ENCODE measurements at regions not wholly inside any gene's neighbourhood (a gene's known extent, or its start where the extent isn't known, plus 50 kb on each side); places are given as distances from the start of the nearest gene placed in this dataset.

GRCh38 chr13:73732350-73732749 is 401.9 kb downstream of the KLF12 start:
- no TSS peak for BruUV-seq (replicated peaks)
- Histone ChIP-seq H3K4me2 (ENCODE audit: low read length) (no peak overlapping the region), H3F3A (ENCODE audit: low read length, unreplicated experiment) (no peaks in the 10 kb centered on the region), H3K9me2 (replicated peaks; ENCODE audit: low read length) (no peaks in the 10 kb centered on the region), H3K27me3 (ENCODE audit: low read length) (no peaks in the 10 kb centered on the region), H3K4me1 (ENCODE audit: insufficient read depth, low read length) (no peaks in the 10 kb centered on the region), H3K9me3 (ENCODE audit: low read length) (no peaks in the 10 kb centered on the region), H2AFZ (ENCODE audit: low read length) (no peak overlapping the region), H3K27ac (ENCODE audit: low read length) (no peak overlapping the region), H4K20me1 (ENCODE audit: low read length) (no peaks in the 10 kb centered on the region), H3K36me3 (ENCODE audit: low read depth, low read length) (no peaks in the 10 kb centered on the region), H3K9ac (ENCODE audit: low read length) (no peak overlapping the region), H3K4me3 (ENCODE audit: low read length) (no peak overlapping the region), H3K79me2 (ENCODE audit: low read length) (no peaks in the 10 kb centered on the region)
- no peak for TF ChIP-seq CTCF (conservative IDR thresholded peaks at IDR 0.05; ENCODE audit: low read depth, low read length)
- TF ChIP-seq EZH2phosphoT487 (IDR thresholded peaks at IDR 0.05; ENCODE audit: borderline replicate concordance, low read length): no peak
- no peak for TF ChIP-seq EZH2 (IDR thresholded peaks at IDR 0.05; ENCODE audit: low read length, unreplicated experiment)
- intact Hi-C loops (cut with micrococcal nuclease): no loop called here
- CTCF ChIA-PET: no interaction called here
- POLR2A ChIA-PET (ENCODE audit: unreplicated experiment): no interaction called here
- DNase-seq: no peak
- no peak for ATAC-seq

GRCh38 chr13:73731564-73731963 is 402.6 kb downstream of the KLF12 start:
- intact Hi-C loops (cut with micrococcal nuclease): no loop called here
- TF ChIP-seq EZH2phosphoT487 (IDR thresholded peaks at IDR 0.05; ENCODE audit: borderline replicate concordance, low read length) (no peak), CTCF (conservative IDR thresholded peaks at IDR 0.05; ENCODE audit: low read depth, low read length) (no peak), EZH2 (IDR thresholded peaks at IDR 0.05; ENCODE audit: low read length, unreplicated experiment) (no peak)
- BruUV-seq (replicated peaks): no TSS peak
- CTCF ChIA-PET: no interaction called here
- Histone ChIP-seq H3K27ac (ENCODE audit: low read length) (no peak overlapping the region), H3K36me3 (ENCODE audit: low read depth, low read length) (no peaks in the 10 kb centered on the region), H3K4me2 (ENCODE audit: low read length) (no peak overlapping the region), H3K9me3 (ENCODE audit: low read length) (no peaks in the 10 kb centered on the region), H3K9me2 (replicated peaks; ENCODE audit: low read length) (no peaks in the 10 kb centered on the region), H3K4me3 (ENCODE audit: low read length) (no peak overlapping the region), H3F3A (ENCODE audit: low read length, unreplicated experiment) (no peaks in the 10 kb centered on the region), H3K79me2 (ENCODE audit: low read length) (no peaks in the 10 kb centered on the region), H3K27me3 (ENCODE audit: low read length) (no peaks in the 10 kb centered on the region), H3K9ac (ENCODE audit: low read length) (no peak overlapping the region), H4K20me1 (ENCODE audit: low read length) (no peaks in the 10 kb centered on the region), H2AFZ (ENCODE audit: low read length) (no peak overlapping the region), H3K4me1 (ENCODE audit: insufficient read depth, low read length) (no peaks in the 10 kb centered on the region)
- ATAC-seq: no peak
- DNase-seq: no peak
- POLR2A ChIA-PET (ENCODE audit: unreplicated experiment): interaction anchor here (0.7 kb wide), 1 partner anchor 1421 kb away, joined by 3 read pairs; no protein-coding TSS in a partner anchor

- Histone ChIP-seq H3K36me3 (ENCODE audit: low read depth, low read length) (no peaks in the 10 kb centered on the region), H3K9me3 (ENCODE audit: low read length) (no peaks in the 10 kb centered on the region), H3K27ac (ENCODE audit: low read length) (no peak overlapping the region), H3K4me2 (ENCODE audit: low read length) (no peak overlapping the region), H3K79me2 (ENCODE audit: low read length) (no peaks in the 10 kb centered on the region), H3K9me2 (replicated peaks; ENCODE audit: low read length) (no peaks in the 10 kb centered on the region), H2AFZ (ENCODE audit: low read length) (no peak overlapping the region), H3K9ac (ENCODE audit: low read length) (no peak overlapping the region), H3K4me3 (ENCODE audit: low read length) (no peak overlapping the region), H3K4me1 (ENCODE audit: insufficient read depth, low read length) (no peaks in the 10 kb centered on the region), H4K20me1 (ENCODE audit: low read length) (no peaks in the 10 kb centered on the region), H3F3A (ENCODE audit: low read length, unreplicated experiment) (no peaks in the 10 kb centered on the region), H3K27me3 (ENCODE audit: low read length) (no peaks in the 10 kb centered on the region)
- no peak for ATAC-seq
- CTCF ChIA-PET: no interaction called here
- POLR2A ChIA-PET (ENCODE audit: unreplicated experiment): interaction anchor here (0.5 kb wide), 1 partner anchor 1908 kb away, joined by 3 read pairs; no protein-coding TSS in a partner anchor
- TF ChIP-seq EZH2 (IDR thresholded peaks at IDR 0.05; ENCODE audit: low read length, unreplicated experiment): no peak
- TF ChIP-seq CTCF (conservative IDR thresholded peaks at IDR 0.05; ENCODE audit: low read depth, low read length): no peak
- no peak for TF ChIP-seq EZH2phosphoT487 (IDR thresholded peaks at IDR 0.05; ENCODE audit: borderline replicate concordance, low read length)
- no peak for DNase-seq
- intact Hi-C loops (cut with micrococcal nuclease): no loop called here
- BruUV-seq (replicated peaks): no TSS peak
Measured at GRCh38 chr13:73730014-73730413, 404.2 kb downstream of the KLF12 start.

All from PC-3 (cell line).